GM19351 (cell line): ENCODE measurements at regions not wholly inside any gene's neighbourhood (a gene's known extent, or its start where the extent isn't known, plus 50 kb on each side); places are given as distances from the start of the nearest gene placed in this dataset.
"Not testable (repeated sequence)": the region's sequence is repeated elsewhere in the genome, so short reads cannot be mapped to it uniquely, and the experiment has no call there.

Source experiments
- ATAC-seq: cut with Tn5 transposase; IDR thresholded peaks from one replicate; pipeline ENCODE4 v1.9.1; 2021; ENCODE audit warnings: mild to moderate bottlenecking, moderate library complexity; ENCODE audit not compliant: unreplicated experiment

DNA sequence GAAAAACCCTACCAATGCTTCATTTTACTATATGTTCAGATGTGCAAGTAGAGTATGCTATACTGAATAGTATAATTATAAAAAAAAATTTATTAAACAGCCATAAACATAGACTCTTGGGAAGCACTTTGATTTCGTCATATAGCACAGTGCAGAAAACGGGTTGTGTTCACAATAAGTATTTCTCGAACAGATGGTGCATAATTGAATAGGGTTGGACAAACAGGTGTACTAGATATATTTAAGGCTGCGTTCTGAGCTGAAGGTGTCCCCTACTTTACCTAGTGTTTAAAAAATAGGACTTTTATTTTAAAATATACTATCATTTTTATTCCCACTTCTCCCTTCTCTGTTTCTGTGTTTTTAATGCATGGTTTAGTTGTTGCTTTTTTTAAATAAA lies 841.5 kb downstream of the ANKRD7 start:
- ATAC-seq = no peak

DNA sequence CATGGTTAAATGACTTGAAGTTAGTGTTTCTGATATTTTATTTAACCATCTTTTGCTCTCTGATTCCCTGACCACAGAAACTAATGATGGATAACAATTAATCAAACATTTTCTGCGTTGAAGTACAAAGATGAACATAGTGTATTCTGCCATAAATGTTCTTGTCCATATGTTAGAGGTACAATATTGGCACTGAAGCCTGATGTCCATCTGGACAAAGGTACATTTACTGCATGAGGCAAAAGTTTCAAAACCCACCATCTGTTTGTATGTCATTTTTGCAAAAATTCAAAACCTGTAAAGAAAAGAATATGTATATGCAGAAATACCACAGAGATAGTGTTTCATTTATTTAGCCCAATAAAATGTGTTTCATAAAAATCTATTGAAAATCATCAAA lies 861.5 kb downstream of the ANKRD7 start:
- ATAC-seq = no peak

DNA sequence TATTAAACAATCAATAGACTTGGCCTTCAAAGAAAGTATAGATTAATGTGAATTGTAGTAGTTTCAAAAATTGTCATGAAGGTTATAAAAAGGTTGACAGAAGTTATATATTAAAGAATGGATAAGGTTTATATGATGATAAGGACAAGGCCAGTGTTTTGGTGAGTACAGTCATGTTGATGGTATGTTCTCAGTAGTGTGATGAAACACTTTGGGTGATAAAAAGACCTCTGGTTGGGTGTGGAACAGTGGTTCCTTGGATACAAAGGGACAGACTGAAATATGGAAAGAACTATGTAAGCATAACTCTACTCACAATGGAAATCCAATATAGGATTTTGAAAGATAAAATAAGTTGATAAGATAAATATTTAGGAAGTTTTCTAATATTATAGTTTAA lies 866.3 kb downstream of the ANKRD7 start:
- ATAC-seq = no peak

DNA sequence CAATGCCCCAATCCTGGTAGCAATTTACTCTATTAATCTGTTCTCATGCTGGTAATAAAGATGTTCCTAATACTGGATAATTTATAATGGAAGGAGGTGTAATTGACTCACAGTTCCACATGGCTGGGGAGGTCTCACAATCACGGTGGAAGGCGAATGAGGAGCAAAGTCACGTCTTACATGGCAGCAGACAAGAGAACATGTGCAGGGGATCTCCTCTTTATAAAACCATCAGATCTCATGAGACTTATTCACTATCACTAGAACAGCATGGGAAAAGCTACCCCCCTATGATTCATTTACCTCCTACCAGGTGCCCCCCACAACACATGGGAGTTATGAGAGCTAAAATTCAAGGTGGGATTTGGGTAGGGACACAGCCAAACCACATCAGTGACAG lies 872.2 kb downstream of the ANKRD7 start:
- ATAC-seq = no peak

DNA sequence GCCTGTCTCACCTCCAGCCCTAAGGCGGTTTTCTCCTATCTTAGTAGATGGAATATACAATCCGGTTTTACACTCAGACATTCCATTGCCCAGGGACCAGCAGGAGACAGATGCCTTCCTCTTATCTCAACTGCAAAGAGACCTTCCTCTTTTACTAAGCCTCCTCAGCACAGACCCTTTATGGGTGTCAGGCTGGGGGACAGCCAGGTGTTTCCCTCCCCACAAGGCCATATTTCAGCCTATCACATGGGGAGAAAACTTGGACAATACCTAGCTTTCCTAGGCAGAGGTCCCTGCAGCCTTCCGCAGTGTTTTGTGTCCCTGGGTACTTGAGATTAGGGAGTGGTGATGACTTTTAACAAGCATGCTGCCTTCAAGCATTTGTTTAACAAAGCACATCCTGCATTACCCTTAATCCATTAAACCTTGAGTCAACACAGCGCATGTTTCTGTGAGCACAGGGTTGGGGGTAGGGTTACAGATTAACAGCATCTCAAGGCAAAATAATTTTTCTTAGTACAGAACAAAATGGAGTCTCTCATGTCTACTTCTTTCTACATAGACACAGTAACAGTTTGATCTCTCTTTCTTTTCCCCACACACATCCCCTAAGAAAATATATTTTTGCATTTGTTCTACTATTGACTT lies 876.2 kb downstream of the ANKRD7 start:
- ATAC-seq = not testable (repeated sequence)

DNA sequence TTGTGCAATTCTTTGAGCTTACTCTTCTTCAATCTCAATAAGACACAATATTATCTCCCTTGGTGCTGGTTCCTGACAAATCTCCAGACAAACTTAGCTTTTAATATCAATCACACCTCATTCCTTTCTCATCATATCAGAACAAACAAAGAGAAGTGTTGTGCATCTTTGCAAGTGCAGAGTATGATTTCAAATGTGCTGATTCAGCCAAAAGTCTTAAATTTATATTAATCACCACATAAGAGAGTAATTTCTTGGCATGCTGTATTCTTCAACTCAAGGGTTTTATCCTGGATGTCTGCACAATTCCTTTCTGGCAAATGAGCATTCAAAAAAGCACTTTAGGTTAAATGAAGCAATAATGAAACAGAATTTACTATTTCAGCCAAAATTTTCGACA lies 877.8 kb downstream of the ANKRD7 start:
- ATAC-seq = no peak

DNA sequence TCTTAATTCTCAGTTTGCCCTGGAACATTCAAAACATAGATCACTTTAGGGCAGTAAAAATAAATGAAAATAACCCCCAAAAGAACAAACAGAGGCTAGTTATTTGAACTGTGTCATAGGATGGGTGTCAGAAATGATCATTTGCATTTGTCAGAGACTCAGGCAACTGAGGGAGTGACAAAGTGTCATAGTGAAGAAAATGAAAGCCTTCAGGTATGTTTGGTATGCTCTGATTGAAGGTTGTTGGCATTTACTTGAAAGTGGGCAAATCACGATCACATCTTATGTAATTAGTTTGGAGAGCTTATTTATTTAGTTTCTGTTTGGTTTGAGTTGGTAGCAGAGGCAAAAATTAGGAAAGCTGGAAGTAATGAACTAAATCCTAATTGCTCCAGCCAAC lies 880.9 kb downstream of the ANKRD7 start:
- ATAC-seq = no peak

DNA sequence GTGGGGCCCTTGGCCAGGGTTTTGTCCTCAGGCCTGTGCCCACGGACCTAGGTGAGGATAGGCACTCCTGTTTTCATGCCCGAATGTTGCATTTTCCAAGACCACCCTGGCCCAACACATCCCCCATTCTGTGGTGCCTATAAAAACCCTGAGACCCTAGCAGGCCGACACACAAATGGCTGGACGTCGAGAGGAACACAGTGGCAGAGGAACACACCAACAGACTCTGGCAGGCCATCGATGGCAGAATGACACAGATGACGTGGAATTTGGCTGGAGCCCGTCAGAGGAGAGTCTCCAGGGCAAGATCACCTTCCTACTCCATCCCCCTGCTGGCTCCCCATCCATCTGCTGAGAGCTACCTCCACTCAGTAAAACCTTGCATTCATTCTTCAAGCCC lies 898.8 kb downstream of the ANKRD7 start:
- ATAC-seq = no peak

DNA sequence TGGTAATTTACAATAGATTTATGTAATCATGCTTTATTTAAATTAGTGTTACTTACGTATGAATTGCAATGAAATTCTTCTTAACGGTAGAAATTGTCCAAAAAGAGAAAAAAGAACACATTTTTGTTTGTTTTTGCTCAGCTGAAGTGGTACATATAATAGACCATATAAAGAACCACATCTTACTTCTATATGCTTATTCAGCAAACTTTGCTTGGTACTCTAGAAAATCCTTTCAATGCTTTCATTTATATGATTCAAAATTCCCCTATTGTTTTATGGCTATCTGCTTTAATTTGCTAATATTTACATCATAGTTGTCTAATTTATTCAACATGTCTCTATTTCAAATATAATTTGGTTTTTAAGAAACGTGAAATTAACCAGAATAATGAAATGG lies 903.2 kb downstream of the ANKRD7 start:
- no peak for ATAC-seq

DNA sequence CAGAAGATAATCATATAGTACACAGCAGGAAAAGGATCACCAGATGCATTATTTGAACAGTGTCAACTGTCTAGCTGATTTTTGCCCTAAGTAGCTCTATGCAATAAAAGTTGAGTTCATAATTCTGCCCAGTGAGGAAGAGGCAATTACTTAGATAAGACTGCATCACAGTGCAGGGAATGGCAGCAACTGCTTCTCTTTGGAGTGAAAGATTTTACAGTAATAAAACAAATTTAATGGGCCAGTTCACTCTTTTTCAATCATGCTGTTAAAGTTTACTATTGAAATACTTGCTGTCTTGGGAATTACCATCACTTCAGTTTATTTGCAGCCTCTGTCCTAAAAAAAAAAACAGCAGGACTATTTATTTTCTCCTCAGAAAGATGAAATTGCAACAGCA lies 907.9 kb downstream of the ANKRD7 start:
- ATAC-seq = no peak

DNA sequence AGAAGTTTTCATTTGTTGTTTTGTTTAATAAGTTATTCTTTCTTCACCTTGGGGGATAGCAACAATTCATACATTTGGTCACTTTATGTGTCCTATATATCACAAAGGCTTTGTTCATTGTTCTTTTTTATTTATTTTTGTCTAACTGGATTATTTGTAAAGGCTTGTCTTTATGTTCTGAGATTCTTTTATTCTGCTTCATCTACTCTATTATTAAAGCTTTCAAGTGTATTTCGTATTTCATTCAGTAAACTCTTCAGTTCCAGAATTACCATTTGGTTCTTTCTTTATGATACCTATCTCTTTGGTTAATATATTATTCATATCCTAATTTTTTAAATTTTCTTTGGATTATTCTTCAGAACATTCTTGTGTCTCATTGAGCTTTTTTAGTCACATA lies 942.9 kb downstream of the ANKRD7 start:
- no peak for ATAC-seq

DNA sequence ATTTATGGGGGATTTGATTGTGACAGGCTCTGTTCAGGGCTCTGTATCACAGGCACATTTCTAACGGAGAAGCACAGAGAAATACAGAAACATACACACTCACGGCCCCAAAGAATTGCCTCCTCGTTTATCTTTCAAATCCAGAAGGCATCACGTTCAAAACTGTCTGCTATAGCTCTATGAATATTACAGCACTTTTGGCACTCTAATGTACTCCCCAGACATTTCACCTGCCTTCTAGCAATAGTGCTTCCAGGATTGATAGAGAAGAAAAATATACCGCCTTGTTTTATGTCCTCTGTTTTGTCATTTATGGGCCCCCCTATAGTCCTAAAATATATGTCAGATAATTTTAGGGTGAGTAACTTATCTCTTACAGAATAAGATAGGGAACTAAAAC lies 947.5 kb downstream of the ANKRD7 start:
- no peak for ATAC-seq

DNA sequence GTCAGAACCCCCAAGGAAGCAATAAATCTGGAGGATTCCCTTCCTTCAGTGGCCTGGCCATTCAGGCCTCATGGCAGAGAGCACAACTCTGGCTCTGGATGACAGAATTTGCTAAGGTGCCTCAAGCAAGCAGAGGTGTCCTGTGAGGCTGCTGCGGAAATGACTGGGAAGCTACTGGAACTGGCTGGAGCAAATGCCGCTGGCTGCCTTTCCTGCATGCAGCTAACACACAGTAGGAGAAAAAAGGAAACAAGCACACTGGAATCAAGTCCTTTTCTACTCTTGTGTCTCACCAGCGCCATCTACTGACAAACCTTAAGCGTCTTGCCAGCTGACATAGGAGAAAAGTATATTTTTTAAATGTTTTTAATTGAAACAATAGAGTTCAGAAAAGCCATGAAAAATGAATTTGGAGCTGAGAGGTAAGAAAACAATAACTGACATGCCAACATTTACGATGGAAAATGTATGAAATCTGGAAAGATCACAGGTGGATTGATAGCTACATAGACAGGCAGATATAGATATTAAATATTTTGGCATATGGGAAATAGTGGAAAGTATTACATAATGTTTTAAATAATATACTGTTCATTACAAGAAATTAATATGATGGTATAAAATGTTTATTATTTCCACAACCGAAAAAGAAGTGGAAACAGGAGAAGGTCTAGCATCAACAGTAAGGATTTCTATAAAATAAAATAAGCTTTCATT lies 951.6 kb downstream of the ANKRD7 start:
- ATAC-seq = peak; percentile 84

DNA sequence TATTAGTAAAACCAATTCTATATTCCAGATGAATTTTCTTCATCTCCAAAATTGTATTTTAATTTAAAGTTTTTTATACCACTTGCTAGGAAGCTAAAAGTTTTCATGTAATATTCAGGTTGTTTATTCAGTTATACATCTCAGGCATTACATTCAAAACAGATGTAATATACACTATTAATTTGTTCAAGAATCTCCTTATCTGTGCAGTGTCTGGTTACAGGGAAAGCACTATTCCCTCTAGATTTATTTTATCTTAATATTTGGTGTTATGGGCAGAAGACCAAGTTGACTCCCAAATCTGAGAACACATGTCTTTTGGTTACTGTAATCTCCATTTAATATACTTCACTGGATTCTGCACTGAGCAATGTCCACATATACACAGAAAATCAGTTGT lies 953.4 kb downstream of the ANKRD7 start:
- no peak for ATAC-seq

DNA sequence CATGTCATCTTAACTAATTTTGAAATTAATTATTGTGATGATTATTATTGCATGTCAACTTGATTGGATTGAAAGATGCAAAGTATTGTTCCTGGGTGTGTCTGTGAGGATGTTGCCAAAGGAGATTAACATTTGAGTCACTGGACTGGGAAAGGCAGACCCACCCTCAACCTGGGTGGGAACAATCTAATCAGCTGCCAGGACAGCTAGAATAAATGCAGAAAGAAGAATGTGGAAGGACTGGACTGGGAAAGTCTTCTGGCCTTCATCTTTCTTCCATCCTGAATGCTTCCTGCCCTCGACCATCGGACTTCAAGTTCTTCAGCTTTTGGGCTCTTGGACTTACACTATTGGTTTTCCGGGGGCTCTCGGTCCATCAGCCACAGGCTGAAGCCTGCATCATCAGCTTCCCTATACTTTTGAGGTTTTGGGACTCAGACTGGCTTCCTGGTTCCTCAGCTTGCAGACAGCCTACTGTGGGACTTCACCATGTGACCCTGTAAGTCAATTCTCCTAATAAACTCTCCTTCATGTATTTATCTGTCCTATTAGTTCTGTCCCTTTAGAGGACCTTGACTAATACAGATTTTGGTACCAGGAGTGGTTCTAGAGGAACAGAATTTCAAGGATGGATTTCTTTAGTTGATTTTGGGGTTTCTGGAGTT lies 959.8 kb downstream of the ANKRD7 start:
- ATAC-seq = no peak

DNA sequence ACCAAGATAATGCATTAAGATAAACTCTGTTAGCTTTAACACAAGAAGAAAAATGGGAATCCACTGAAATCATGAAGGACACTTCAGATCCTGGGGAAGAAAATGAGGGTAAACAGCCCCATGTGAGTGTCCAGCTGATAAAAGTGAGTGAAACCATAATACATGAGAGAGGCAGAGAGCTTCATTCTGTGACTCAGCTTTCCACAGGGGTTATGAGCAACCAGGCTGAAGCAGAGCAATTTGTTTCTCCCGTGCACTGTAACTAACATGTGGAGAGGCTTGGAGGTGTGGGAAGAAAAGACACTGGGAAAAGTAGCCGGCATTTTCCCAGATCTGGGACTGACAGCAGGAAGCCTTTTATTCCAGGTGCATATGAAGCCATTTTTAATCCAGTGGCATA lies 971.7 kb downstream of the ANKRD7 start:
- no peak for ATAC-seq

DNA sequence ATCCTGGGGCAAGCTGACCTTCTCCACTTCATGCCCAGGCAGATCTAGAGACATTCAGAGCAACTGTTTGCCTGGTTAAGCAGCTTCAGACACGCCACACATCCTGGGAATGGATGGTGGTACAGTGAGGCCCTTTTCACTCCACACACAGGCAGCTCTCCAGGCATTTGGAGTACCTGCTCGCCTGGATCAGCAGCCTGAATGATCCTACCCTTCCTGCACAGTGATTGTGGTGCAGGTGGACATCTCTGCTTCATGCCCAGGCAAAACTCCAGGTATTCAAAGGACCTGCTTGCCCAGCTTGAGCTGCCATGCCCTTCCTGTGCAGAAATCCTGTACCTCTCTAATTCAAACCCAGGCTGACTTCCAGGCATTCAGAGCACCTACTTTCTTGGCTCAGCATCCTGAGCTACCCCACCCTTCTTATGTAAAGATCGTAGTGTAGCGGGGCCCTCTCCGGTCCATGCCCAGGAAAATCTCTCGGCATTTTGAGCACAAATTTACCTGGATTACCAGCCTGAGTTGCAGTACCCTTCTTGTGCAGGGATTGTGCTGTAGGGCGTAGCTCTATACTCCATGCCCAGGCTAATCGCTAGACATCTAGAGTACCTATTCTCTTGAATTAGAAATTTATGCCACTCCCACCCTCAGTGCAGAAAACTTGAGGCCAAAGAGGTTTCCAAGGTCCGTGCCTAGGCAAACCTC lies 972.8 kb downstream of the ANKRD7 start:
- ATAC-seq = peak; percentile 24

DNA sequence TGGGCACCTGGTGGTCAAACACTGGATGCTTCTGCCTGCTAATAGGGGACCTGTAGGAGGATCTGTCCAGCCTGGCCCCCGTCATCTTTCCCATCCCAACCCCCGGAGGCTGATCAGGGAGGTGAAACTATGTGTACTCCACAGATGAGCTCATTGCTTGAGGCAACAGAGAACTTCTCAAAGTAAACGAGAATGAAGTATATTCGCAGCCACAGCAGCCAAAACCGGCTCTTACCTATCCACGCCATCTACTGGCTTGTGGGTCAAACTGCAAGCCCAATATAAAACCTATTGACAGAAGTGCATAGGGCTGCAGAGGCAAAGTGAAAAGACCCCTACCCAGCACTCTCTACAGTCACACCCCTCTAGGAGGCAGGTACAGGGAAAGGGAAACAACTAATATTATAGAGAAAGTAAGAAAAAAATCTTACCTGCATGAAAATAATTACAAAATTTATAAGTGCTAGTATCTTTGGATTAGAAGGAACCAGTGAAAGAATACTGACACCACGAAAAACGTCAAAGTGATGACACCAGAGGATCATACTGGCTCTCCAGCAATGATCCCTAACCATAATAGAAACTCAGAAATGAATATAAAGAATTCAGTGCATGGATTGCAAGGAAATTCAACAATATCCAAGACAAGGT lies 973.5 kb downstream of the ANKRD7 start:
- peak; percentile 96 for ATAC-seq

DNA sequence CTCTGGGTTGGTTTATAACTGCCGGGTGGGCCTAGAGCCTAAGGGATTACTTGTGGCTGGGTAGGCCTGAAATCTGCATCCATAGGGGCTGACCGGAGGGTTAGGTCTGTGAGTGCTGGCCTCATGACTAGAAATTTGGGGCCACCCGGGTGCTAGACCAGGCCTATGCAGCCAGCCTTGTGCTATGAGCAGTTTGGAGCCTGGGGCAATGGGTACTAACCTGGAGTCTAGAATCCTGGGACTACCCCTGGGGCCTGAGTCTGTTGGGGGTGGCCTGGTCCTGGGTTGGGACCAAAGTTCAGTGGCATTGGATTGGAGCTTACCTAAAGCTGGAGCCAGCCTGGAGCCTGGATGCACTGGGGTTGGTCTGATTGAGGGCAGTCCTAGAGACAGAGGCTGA lies 995.2 kb downstream of the ANKRD7 start:
- no peak for ATAC-seq

DNA sequence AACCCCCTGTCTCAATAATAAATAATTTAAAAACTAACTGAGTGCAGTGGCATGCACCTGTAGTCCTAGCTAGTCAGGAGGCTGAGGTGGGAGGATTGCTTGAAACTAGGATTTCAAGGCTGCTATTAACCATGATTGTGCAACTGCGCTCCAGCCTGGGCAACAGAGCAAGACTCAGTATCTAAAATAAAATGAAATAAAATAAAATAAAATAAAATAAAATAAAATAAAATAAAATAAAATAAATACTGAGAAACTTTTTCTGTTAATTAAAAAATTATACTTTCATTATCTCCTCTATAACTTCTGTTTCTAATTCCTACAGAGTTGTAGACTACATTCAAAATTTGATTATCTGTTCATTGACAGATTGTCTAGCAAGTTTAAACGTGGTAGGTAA lies 999.4 kb downstream of the ANKRD7 start:
- ATAC-seq = no peak

DNA sequence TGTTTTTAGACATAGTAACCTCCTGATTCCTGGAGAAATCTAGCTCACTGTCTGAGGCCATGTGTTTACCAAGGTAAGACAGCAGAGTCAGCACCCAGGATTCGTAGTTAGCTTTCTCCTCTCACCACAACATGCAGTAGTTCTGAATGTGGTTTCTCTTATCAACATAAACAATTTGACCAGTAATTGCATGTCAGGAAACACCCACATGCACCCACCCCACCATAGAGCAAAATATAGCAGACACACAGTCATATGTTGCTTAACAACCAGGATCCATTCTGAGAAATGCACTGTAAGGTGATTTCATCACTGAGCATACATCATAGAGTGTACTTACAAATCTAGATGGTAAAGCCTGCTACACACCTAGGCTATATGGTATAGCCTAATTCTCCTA lies 1004.0 kb downstream of the ANKRD7 start:
- no peak for ATAC-seq
